NCI-H2196 (cell line): ENCODE measurements at regions not wholly inside any gene's neighbourhood (a gene's known extent, or its start where the extent isn't known, plus 50 kb on each side); places are given as distances from the start of the nearest gene placed in this dataset.

Experiments
- DNase-seq: peaks from one replicate; lab custom pipeline; 2025; ENCODE audit not compliant: unreplicated experiment; lab: John Stamatoyannopoulos, UW

DNA sequence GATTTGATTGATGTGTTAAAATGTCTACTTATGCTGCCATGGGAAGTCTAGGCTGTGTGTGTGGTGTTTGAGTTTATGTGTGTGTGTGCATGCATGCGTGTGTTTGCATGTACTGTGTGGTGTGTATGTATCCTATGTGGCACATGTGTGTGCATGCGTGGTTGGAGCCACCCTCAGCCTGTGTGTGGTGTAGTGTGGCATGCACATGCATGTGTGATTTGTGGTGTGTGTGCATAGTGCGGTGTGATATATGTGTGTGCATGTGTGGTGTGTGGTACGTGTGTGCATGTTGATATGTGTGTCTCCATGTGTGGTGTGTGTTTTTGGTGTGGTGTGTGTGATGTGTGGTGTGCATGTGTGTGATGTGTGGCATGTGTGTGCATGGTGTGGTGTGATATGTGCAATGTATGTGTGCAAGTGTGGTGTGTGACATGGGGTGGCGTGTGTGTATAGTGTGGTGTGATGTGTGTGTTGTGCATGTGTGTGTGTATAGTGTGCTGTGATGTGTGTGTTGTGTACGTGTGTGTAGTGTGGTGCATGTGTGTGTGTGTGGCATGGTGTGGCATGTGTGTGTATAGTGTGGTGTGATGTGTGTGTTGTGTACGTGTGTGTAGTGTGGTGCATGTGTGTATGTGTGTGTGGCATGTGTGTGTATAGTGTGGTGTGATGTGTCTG is 66.6 kb upstream of the HDAC4 start:
- no peak for DNase-seq

DNA sequence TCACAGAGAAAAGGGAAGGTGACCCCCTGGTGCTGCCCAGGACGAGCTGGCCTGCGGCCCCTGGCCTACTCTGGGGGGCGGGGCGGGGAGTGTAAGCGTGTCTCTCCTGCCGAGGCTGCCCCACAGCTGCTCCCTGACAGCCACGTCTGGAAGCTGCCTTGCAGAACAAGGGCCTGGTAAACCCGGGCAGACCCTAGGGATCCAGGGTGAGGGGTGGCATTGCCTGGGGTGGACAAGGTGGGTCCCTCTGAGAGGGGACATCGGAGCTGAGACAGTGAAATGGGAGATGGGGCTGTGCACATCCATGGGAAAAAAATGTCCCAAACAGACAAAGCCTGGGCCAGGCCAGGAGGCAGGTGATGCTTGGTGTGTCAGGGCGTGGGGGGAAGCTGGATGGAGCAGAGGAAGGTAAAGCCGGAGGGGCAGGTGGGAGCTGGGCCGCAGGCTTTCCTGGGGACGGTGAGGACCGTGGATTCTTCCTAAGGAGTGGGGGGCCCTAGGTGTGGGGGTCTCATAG is 66.0 kb upstream of the HDAC4 start:
- DNase-seq: no peak

DNA sequence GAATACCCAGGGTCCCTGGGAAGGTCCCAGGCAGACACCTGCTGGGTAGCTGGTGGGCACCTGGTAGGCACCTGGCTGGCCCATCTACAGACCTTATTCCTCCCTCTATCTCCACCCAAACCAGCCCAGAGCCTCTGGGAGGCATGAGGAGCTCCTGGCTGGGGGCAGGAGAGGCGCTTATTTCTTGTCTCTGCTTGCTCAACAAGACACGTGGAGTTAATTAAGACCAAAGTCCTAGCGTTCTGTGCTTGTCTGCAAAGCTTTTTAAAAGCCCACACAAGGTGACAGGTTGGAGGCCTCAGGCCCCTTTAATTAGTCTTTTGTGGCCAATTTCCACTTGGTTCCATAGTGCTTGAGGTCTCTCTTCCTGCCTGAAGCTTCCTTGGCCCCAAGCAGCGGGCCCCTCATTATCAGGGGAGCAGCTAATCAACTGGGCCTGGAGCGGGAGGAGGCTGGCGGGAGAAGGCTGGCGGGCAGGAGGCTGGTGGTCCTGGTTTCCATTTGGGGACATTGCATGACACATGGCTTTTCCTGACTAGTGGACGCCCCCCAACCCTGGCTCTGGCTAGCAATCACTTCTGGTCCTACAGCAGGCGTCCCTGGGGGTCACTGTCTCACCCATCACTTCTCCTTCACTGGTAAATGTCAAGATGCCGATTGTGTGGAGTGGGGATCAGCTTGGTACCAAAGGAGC is 65.4 kb upstream of the HDAC4 start:
- DNase-seq: no peak

DNA sequence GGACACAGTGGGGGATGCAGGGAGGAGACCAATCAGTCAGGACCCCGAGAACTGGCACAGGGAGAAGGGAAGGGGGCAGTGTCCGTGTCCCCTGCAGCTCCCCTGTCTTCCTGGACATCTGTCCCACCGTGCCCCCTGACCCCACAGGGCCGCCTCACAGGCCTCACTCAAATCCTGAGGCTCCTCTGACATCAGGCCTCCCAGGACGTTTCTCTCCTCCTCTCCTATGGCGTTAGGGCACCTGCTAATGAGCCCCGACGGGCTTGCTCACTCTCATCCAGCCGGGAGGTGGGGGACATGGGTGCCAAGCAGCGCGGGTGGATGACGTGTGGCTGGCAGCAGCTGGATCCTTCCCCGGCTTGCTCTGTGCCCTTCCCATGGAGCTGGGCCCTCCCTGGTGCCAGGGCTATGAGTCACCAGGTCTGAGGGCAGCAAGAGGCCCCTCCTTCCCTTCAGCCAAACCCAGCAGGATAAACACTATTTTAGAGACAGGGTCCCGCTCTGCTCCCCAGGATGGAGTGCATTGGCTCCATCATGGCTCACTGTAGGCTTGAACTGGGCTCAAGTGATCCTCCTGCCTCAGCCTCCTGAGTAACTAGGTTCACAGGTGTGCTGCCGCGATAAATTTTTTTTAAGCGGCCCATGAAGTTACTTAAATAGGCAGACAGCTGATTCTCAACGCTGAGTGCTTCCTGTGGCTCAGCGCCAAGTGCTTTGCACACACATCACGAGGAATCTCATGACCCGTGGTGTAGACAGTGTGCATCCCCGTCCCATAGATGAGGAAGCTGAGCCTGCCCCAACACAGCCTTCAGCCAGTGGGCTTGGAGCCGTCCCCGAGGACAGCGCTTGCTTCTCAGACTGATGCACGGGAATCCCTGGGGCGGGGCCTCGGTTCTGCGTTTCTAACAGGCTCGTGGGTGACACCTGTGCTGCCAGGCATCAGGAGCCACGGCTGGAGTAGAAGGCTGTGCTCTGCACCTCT is 64.5 kb upstream of the HDAC4 start:
- DNase-seq: peak; percentile 82

DNA sequence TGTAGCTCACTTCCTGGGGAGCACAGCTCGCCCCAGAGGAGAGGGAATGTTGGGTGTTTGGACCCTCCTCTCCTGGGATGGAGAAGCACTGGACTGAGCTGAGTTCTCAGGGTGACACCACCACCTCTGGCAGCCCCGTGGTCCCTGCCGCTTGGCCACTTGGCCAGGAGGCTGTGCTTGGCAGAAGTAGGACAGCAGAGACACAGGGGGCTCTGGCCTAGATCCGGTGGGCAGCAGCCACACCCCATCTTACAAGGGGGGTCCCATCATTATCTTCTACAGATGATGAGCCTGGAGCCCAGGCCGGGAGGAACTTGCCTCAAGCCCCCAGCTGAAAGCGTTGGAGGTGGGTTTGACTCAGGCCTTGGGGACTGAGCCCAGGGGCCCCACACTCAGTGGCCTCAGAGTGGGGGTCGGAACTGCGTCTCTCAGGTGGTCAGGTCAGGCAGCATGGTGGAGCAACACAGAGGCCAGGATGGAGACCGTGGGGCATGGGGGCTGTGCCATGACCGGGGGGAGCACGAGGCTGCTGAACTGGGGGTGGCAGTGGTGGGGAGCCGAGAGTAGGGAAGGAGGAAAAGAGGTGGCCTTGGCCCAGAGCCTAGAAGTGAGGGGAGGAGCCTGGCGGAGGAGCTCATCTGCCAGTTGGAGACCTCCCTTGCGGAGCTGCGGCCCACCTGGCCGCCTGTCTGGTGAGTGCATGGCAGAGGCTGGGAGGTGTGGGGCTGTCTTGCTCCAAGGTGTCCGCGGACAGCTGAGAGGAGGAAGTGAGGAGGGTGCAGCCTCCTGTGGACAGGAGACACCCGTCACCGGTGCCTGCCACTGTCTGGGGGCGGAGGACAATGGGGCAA is 63.6 kb upstream of the HDAC4 start:
- no peak for DNase-seq

DNA sequence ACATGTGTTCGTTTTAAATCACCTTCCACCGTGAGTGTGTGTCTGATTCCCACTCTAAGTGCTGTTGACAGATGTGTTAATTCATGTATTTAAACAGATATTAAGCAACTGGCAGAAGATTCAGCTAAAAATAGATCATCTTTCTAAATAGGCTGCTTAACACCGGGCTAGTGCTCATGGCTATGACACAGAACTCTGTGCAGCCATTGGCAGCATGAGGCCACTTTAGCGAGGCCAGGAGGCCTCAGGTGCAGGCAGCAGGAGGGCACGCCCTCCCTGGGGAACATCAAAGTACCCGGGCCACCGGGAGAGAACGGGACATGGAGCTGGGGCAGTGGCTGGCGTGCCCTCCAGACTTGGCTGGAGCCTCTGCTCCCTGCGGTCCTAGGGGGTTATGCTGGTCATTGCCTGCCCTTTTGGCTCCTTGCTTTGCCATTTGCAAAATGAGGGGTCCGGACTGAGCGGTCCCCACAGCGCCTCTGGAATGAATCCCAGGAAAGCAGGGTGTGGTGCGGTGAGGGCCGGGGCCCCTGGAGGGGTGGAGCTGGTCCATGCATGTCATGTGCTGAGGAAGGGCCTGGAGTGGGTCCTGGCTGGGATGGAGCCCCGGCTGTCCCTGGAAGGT is 62.8 kb upstream of the HDAC4 start:
- no peak for DNase-seq

DNA sequence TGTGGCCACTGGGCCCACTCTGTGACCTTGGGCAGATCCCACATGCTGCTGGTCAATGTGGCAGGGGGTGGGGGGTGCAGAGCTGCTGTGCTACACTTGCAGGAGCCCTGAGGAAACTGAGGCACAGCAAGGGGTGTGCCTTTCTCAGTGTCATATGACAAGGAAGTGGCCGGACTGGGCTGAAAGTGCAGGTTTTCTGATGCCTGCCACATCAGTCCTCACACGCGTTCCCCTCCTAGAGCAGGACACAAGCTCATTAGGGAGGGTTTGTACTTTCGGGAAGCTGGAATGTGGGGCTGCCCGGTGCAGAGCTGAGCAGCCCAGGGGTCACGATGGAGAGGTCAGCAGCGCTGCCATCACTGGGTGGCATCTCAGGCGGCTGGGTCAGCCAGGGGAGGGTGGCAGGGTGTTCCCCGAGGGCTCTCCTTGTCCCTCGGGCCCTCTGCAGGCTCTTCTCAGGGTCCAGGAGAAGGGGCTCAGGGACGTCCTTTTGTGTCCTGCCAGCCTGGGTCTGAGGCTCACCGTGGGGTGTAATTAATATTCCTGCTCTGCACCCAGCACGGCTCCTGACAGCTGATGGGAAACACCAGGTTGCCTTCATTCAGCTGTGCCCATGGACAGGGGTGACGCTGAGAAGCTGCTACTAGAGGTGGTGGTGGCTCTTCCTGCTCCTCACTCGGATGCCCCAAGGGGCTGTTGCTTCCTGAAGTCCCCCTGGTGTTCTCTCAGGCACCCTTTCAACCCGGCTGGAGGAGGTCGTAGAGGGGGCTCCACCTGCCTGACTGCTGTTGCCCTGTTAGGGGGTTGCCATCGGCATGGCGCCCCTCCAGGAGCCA is 62.1 kb upstream of the HDAC4 start:
- no peak for DNase-seq

DNA sequence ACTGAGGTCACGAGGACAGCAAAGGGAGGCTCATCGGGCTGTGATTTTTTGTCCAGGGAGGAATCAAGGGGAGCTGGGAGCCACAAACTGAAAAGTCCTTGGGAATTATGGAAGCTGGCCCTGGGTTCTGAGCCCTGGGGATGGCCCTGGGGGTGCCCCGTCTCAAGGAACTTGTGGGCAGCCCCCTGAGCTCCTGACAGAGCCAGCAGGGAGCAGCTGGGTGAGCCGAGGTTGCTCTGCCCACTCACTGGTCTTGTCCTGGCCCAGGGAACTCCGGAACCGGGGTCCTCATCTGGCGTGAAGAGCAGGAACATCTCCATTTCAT is 61.3 kb upstream of the HDAC4 start:
- no peak for DNase-seq

DNA sequence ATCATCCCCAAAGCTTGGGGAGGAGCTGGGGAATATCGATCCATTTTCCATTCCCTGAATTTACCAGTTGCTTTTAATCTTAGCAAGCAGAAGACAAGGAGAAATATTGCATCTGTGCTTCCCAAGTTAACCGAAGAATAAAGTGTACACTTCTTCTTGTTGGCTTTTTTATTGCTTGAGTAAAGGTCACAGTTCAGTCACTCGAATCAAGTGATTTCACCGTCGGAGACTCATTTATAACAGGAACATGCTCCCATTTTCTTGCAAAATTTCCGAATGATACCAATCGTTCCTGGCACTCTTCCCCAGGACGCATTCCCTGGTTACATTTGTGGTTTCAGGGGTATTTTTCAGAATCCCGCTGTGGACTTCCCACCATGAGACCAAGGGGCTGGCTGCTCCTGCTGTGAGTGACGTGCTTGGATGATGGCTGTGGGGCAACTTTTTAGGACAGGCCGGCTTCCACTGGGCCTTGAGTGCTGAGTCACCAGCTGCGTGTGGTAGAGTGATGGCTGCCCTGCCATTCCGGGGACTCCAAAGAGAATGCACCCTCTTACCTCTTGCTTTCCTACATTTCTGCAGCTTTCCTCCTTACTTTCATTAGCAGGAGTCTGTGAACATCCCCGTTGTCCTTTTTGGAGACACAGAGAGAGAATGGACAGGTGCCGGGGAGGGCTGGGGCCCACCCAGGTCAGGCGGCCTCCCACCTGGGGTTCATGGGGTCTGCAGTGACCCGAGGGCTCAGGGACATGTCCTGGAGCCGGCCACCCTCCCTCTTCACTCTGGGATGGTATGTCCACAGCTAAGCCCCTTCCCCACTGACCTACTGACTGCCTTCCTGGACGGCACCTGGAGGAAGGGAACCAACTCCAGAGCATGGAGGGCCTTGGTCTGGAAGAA is 60.7 kb upstream of the HDAC4 start:
- DNase-seq: no peak

DNA sequence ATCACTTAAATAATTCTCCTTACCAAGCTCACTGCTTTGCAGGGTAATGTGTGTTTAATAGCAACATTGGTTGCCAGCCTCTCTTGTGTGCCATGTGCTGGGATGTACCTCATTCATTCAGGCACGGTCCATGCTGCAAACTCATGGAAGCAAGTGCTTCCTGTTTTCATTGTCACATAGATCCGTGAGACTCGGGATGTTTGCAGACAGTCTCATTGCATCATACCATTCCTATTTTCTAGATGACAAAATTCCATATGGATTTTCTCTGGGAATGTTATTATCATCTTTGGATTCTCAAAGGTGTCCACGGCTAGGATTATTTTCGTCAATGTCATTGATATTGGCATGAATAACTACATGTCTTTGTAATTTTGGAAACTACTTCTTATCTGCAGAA is 60.0 kb upstream of the HDAC4 start:
- no peak for DNase-seq

DNA sequence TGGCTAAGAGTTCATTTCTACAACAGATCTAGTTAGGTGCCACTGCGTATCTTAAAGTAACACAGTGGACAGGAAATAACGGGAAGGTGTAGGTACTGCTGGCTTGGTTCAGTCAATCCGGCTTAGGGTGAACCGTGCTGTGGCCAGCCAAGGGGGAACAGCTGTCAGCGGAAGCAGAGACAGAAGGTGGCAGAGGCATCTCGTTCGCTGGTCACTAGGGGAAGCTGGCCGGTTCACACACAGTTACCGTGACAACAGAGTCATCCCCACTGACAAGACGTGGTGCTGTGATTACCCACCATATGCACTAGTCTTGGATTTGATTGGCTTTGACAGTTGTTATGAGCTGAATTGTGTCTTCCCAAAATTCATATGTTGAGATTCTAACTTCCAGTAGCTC is 58.8 kb upstream of the HDAC4 start:
- DNase-seq: no peak

DNA sequence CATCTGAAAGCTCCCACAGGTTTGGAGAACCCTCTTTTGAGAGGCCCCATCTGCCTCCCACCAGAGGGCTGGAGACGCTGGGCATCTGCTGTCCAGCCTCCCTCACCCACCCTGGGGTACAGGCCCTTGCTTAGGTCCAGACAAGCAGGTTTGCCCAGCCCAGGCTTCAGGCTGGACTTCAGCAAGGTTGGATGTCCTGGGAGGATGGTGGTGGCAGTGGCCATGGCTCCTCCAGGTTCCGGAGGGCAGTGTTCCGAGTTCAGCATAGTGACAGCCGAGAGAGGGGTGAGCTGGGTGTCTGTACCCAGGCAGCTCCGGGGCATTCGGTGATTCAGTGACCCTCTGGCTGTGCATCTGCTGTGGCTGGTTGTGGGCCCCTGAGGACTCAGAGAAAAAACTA is 58.2 kb upstream of the HDAC4 start:
- no peak for DNase-seq

DNA sequence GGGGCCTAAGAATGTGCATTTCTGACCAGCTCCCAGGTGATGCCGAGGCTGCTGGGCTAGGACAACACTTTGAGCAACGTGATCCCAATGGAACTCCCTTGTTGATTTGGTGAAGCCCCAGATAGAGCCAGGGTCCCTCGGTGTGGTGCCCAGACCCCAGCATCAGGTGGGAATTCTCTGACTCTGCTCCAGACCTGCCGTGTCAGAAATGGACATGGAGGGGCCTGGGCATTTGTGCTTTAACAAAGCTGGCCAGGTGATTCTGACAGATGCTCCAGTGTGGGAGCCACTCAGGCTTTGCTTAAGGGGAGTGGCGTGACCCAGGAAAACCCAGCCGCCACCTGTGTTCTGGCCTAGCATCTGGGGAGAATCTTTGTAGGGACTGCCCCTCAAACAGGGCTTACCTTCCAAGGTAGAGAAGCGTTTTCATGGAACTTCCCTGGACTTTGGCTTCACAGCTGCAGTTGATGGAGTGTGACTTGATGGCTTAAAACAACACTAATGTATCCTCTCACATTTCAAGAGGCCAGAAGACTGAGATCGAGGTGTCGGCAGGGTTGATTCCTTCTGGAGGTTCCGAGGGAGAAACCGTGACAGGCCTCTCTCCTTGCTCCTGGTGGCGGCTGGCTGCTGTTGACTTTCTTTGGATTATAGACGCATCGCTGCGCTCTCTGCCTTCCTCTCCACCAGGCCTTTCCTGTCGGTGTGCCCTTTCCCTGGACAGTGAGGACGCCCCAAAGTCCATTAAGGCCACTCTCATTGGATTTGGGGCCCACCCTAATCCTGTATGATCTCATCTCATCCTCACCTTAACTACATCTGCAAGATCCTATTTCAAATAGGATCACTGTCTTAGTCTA is 57.0 kb upstream of the HDAC4 start:
- no peak for DNase-seq

DNA sequence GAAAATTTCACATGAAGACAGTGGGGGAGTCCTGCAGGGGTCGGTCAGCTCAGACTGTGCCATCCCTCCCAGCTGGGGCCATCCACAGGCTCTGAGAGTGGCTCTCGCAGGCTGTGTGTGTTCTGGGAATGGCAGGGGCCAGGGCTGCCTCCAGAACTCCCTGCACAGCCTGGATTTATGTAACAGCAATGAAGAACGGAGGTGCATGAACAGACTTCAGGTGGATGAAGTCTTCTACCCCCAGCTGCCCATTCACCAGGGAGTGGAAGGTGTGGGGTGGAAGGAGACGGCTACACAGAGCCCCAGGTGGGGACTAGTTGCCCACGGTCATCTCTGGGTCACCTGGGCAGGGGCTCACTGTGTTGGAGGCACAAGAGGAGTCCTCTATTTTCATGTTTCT is 56.1 kb upstream of the HDAC4 start:
- DNase-seq: no peak

DNA sequence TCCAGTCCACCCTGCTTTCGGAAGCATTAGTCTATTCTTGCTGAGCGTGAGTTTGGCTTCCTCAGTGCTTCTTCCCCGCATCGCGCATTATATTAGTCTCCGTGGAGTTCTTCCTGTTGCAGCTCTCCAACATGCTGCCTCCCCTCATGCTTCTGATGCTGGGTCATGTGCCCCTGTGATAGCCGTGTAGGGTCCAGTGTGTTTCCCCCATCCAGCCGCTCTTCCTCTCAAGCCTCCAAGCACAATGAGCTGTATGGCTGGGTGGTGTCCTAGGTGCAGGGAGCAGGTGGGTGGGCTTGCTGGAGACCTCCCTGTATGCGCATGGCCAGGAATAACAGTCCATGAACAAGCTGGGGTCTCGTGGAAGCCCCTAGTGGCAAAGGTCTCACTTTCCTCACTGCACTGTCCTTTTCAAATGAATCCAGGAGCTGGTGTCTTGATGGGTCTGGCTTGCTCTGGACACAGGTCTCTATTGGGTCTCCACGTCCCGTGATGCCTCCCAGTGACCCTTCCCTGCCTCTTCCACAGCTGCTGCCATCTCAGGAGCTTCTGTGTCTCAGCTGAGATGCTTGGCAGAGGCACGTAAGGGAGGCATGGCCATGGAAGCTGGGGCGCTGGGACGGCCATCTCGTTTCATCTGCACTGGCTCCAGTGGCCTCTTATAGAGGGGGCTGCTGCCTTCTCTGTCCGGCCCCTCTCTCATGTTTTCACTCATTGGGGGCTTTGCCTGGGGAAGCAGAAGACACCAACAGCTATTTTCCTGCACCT is 54.8 kb upstream of the HDAC4 start:
- no peak for DNase-seq

DNA sequence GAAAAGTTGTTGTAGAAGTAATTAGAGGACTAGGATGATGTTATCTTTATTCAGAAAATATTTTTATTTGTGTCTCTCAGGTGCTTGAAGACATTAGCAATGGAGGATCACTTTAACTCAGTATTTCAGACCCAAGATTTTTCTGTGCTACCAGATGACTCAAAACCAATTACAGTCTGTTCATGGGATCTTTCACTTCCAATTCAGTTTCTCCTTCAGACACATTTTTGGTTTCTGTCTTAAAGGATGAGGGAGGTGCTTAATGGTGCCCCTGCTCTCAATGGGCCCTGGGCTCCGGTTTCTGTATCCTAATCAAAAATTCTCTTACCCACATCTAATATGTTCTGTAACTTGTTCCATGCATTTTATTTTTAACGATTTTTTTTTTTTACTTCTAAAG is 53.7 kb upstream of the HDAC4 start:
- DNase-seq: no peak
